ENCODE measurements at regions not wholly inside any gene's neighbourhood (a gene's known extent, or its start where the extent isn't known, plus 50 kb on each side); places are given as distances from the start of the nearest gene placed in this dataset.

DNA sequence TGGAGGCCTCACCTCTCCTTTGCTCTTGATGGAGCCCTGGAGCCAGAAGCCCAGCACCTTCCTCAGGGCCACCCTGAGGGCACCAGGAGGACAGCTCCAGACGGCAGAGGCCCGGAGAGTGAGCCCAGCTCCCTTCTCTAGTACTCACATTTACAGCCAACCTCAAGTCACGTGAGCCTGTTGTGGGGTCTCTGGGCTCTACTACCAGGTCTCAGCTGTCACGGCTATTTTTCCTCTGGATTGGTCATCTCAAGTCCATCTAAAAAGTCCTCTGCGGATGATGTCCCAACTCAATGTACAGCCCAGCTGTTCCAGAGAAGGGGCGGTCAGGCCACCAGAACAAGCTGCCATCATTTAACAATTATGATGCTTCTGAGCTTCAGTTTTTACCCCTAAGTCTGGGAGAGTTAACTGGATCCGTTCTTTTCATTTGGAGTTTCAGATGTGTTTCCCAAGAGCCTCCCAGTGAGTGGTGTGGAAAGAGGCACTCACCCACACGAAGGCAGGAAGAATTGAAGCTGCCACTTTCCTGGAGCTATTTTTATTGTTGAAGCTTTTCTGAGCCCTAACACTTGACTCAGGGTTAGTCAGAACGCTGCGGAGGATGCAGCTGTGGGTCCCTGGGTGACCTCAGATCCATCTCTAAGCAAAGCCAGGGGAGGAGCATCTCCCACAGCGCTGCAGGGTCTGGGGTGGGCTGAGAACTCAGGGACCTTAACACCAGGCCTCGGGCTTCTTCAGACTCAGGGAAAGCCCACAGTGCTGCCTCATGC is 143.5 kb upstream of the UBL3 start:
- Mint-ChIP-seq H3K36me3 (ENCODE audit: low read depth) (no peaks in the 10 kb centered on the region), H3K27me3 (no peaks in the 10 kb centered on the region), H3K9me3 (peaks cover 4% of the 10 kb centered on the region), H3K4me1 (ENCODE audit: low read depth) (no peaks in the 10 kb centered on the region), H3K4me3 (no peak overlapping the region), H3K27ac (no peak overlapping the region)
- intact Hi-C loops (cut with micrococcal nuclease): no loop called here

DNA sequence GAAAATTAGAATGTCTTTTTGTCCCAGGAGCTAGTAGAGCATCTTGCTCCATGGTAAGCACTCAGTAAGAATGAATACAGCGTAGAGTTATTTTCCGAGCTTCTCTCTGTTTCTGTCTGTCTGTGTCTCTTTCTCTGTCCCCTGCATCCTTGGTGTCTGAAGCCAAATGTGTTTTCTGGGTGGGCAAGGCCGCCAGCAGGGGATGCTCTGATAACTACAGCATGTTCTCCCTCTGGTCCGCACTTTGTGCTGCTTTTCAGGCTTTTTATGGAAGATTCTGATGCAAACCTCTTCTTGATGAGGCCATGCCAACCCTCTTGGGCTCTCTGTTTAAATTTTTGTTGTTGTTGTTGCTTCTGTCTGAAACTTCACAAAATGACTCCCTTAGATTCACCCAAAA is 142.8 kb upstream of the UBL3 start:
- no peaks in the 10 kb centered on the region for H3K4me1 Mint-ChIP-seq (ENCODE audit: low read depth)
- H3K27me3 Mint-ChIP-seq: no peaks in the 10 kb centered on the region
- intact Hi-C loops (cut with micrococcal nuclease): no loop called here
- peaks cover 11% of the 10 kb centered on the region for H3K9me3 Mint-ChIP-seq
- H3K27ac Mint-ChIP-seq: no peak overlapping the region
- no peak overlapping the region for H3K4me3 Mint-ChIP-seq
- no peaks in the 10 kb centered on the region for H3K36me3 Mint-ChIP-seq (ENCODE audit: low read depth)

DNA sequence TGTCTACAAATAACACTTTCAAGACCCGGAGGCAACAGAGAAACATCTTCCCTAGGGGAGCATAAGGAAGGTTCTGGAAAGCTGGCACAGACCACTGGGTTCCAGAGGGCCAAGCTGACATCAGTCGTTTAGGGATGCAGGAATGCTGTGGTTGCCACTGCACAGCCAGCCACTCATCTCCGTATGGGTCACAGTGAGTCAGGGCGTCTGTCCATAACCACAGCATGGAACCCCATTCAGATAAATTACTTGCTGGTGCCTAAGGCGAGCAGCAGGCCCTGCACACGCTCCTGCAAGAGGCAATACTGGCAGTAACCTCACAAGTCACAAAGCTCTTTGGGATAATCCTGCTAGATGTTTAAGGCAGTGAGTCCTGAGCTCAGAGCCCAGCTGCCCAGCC is 140.9 kb upstream of the UBL3 start:
- H3K4me1 Mint-ChIP-seq (ENCODE audit: low read depth): no peaks in the 10 kb centered on the region

DNA sequence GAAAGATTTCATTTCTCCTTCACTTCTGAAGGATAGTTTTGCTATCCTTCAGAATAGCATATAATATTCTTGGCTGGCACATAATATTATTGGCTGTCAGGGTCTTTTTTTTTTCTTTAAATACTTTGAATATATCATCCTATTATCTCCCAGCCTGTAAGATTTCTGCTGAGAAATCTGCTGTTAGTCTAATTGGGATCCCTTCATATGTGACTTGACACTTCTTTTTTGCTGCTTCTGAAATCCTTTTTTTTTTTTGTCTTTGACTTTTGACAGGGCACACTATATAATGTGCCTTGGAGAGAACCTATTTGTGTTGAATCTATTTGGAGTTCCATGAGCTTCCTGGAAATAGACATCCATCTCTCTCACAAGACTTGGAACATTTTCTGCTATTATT is 136.9 kb upstream of the UBL3 start:
- H3K4me3 Mint-ChIP-seq: no peak overlapping the region
- no peaks in the 10 kb centered on the region for H3K27me3 Mint-ChIP-seq
- no peaks in the 10 kb centered on the region for H3K4me1 Mint-ChIP-seq (ENCODE audit: low read depth)
- intact Hi-C loops (cut with micrococcal nuclease): no loop called here
- H3K9me3 Mint-ChIP-seq: peaks cover 30% of the 10 kb centered on the region
- H3K27ac Mint-ChIP-seq: no peak overlapping the region
- H3K36me3 Mint-ChIP-seq (ENCODE audit: low read depth): no peaks in the 10 kb centered on the region

More for the DNA sequence above, 140.9 kb upstream of the UBL3 start:
- Mint-ChIP-seq H3K27me3 (no peaks in the 10 kb centered on the region), H3K36me3 (ENCODE audit: low read depth) (no peaks in the 10 kb centered on the region), H3K9me3 (peaks cover 28% of the 10 kb centered on the region), H3K4me3 (no peak overlapping the region), H3K27ac (no peak overlapping the region)
- intact Hi-C loops (cut with micrococcal nuclease): no loop called here

DNA sequence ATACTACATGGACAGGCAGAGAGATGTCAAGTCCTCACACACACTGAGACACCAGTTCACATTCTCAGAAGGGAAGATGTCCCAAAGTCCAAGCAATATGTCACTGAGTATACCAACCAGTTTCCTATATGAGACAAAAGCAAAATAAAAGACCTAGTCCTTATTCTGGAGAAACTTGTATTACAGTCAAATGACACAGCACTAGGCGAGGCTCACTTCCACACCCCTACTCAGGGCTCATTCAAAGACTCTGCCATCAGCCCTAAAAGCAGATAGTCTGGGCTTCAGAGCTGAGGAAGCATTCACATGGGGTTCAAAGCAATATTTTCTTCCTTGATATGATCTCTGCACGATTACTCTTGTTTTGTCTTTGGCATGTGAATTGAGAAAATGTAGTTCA is 129.9 kb upstream of the UBL3 start:
- Mint-ChIP-seq H3K27ac (no peak overlapping the region), H3K4me1 (ENCODE audit: low read depth) (no peaks in the 10 kb centered on the region), H3K36me3 (ENCODE audit: low read depth) (no peaks in the 10 kb centered on the region), H3K4me3 (no peak overlapping the region), H3K9me3 (peaks cover 15% of the 10 kb centered on the region), H3K27me3 (peaks cover 3% of the 10 kb centered on the region)
- intact Hi-C loops (cut with micrococcal nuclease): no loop called here

DNA sequence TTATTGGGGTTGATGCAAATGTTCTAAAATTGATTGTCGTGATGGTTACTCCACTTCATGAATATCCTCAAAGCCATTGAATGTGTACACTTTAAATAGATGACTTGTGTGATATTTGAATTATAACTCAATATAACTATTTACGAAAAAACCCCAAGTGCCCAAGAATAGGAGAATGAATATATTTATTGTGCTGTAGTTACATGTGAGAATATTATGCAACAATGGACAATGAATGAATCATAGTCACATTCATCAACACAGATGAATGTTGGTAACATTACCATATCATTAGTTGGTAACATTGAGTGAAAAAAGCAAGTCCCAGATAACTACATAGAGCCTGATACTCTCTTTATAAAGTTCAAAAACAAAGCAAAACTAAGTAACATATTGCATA is 127.8 kb upstream of the UBL3 start:
- intact Hi-C loops (cut with micrococcal nuclease): no loop called here
- Mint-ChIP-seq H3K4me3 (no peak overlapping the region), H3K27me3 (peaks cover 3% of the 10 kb centered on the region), H3K4me1 (ENCODE audit: low read depth) (no peaks in the 10 kb centered on the region), H3K36me3 (ENCODE audit: low read depth) (no peaks in the 10 kb centered on the region), H3K9me3 (peaks cover 15% of the 10 kb centered on the region), H3K27ac (no peak overlapping the region)

DNA sequence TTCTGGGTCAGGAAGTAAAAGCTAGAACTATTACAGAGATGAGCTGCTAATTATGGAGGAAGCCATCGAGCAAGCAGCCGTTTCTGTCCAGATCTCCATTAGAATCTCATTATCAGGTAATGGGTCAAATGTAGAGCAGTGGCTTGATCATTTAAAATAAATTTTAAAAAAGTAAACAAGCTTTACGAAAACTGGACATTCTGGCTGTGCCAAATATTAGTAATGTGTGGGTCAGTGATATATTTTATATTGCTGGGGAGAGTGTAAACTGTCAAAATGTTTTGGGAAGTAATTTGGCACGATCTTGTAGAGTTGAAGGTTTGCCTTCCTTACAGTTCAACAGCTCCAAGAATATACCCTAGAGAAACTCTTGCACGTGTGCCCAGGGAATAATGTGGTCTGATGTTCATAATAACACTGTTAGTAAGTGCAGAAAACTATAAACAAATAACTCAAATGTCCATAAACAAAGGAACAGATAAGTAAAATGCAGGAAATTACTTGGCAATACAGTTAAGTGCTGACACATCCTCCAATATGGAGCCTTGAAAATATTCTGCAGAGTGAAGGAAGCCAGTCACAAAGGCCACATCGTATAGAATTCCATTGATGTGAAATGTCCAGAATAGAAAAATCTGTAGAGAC is 127.2 kb upstream of the UBL3 start:
- H3K4me3 Mint-ChIP-seq: no peak overlapping the region
- no peaks in the 10 kb centered on the region for H3K36me3 Mint-ChIP-seq (ENCODE audit: low read depth)
- H3K4me1 Mint-ChIP-seq (ENCODE audit: low read depth): no peaks in the 10 kb centered on the region
- H3K27ac Mint-ChIP-seq: no peak overlapping the region
- H3K9me3 Mint-ChIP-seq: peaks cover 15% of the 10 kb centered on the region
- intact Hi-C loops (cut with micrococcal nuclease): no loop called here
- peaks cover 3% of the 10 kb centered on the region for H3K27me3 Mint-ChIP-seq

DNA sequence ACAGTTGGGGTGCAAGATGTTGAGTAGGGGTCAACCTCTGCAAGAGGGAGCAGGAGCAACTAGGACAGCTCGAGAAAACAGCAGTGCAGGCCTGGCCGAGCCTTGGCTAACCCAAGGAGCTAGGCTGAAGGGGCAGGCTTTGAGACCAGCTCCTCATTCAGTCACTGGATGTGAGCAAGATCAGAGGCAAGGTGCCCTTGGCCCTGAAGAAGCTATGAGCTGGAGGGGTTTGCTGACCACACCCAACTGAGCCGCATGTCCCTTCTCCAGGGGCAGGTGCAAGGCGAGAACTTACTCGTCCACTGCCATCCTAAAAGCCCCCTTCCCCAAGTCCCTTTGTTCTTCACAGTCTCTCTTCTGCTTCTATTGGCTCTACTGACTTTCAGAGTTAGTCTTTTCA is 126.1 kb upstream of the UBL3 start:
- H3K27me3 Mint-ChIP-seq: no peaks in the 10 kb centered on the region
- H3K4me3 Mint-ChIP-seq: no peak overlapping the region
- H3K36me3 Mint-ChIP-seq (ENCODE audit: low read depth): no peaks in the 10 kb centered on the region
- no peak overlapping the region for H3K27ac Mint-ChIP-seq
- no peaks in the 10 kb centered on the region for H3K4me1 Mint-ChIP-seq (ENCODE audit: low read depth)
- H3K9me3 Mint-ChIP-seq: peaks cover 6% of the 10 kb centered on the region
- intact Hi-C loops (cut with micrococcal nuclease): no loop called here

DNA sequence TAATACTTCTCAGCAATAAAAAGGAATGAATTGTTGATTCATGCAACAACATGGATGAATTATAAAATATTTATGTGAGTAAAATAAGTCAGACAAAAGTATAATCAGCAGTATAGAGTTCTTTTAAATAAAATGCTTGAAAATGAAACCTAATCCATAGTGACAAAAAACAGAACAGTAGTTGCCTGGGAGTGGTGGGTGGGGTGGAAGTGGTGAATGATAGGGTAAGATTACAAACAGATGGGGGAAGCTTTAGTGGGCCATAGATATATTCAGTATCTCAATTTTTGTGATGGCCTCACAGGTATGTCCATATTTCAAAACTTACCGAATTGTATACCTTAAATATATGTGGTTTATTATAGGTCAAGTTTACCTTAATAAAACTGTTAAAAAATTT is 124.9 kb upstream of the UBL3 start:
- no peaks in the 10 kb centered on the region for H3K27me3 Mint-ChIP-seq
- H3K9me3 Mint-ChIP-seq: no peaks in the 10 kb centered on the region
- no peaks in the 10 kb centered on the region for H3K36me3 Mint-ChIP-seq (ENCODE audit: low read depth)
- no peak overlapping the region for H3K4me3 Mint-ChIP-seq
- no peak overlapping the region for H3K27ac Mint-ChIP-seq
- intact Hi-C loops (cut with micrococcal nuclease): no loop called here
- H3K4me1 Mint-ChIP-seq (ENCODE audit: low read depth): no peaks in the 10 kb centered on the region

DNA sequence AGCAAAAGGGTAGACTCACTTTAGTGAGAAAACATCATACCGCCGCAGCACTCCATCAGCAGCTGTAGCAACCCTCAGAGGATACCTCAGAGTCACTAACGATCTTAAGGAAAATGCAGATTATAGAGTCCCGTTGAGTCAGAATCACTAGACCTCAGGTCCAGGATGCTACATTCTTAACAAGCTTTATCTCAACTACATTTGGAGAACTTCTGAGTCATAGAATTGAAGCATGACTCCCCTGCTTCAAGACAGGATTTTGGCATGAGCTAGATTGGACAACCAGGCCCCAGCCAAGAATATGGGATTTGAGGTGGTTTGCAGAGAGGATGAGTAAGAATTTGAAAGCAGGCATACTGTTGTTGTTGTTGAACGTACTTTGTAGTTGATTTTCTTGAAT is 118.9 kb upstream of the UBL3 start:
- H3K36me3 Mint-ChIP-seq (ENCODE audit: low read depth): no peaks in the 10 kb centered on the region
- no peaks in the 10 kb centered on the region for H3K27me3 Mint-ChIP-seq
- intact Hi-C loops (cut with micrococcal nuclease): no loop called here
- H3K4me1 Mint-ChIP-seq (ENCODE audit: low read depth): no peaks in the 10 kb centered on the region
- peaks cover 16% of the 10 kb centered on the region for H3K9me3 Mint-ChIP-seq
- no peak overlapping the region for H3K4me3 Mint-ChIP-seq
- H3K27ac Mint-ChIP-seq: no peak overlapping the region

DNA sequence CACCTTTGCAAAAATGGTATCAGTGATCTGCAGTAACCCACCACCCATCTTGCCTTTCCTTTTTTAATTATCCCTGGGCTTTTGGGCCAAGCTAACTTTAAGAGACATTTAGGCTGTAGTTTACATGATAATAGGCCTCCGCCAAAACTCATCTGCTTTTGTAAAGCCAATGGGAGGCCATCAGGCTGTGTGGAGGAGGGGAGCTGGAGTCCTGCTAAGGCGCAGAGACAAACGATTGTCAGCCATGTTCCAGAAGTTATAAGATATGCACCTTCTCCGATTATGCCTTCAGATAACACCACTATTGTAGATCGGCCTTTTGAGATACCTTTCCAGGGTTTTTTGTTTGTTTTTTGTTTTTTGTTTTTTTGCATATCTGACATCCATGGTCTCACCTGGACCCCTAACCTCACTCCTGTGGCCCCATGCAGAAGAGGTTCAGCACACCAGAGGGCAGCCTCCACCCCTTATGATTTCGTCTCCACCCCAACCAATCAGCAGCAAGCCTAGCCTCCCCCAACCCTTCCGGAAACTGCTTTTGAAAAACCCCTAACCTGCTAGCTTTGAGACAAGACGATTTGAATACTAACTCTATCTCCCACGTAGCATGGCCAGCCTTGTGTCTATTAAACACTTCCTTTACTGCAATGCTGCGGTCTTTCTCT is 113.9 kb upstream of the UBL3 start:
- Mint-ChIP-seq H3K36me3 (ENCODE audit: low read depth) (no peaks in the 10 kb centered on the region), H3K4me1 (ENCODE audit: low read depth) (no peaks in the 10 kb centered on the region), H3K9me3 (peaks cover 16% of the 10 kb centered on the region), H3K27me3 (no peaks in the 10 kb centered on the region), H3K27ac (no peak overlapping the region), H3K4me3 (no peak overlapping the region)
- intact Hi-C loops (cut with micrococcal nuclease): no loop called here

DNA sequence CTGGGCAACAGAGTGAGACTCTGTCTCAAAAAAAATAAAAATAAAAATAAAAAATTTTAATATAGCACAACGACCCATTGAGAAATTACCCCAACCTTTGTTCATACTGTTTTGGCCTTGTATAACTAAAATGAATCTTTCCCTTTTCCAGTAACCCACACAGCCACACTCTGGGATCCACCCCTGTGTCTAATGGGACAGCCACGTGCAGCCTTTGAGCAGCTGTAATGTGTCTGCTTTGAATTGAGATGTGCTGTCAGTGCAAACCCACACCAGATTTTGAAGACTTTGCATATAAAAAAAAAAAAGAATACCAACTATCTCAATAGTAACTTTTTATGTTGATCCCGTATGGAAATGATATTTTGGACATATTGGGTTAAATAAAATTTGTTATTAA is 112.7 kb upstream of the UBL3 start:
- H3K27me3 Mint-ChIP-seq: no peaks in the 10 kb centered on the region
- no peaks in the 10 kb centered on the region for H3K4me1 Mint-ChIP-seq (ENCODE audit: low read depth)
- H3K36me3 Mint-ChIP-seq (ENCODE audit: low read depth): no peaks in the 10 kb centered on the region
- intact Hi-C loops (cut with micrococcal nuclease): no loop called here
- no peak overlapping the region for H3K4me3 Mint-ChIP-seq
- H3K9me3 Mint-ChIP-seq: peaks cover 5% of the 10 kb centered on the region
- no peak overlapping the region for H3K27ac Mint-ChIP-seq

DNA sequence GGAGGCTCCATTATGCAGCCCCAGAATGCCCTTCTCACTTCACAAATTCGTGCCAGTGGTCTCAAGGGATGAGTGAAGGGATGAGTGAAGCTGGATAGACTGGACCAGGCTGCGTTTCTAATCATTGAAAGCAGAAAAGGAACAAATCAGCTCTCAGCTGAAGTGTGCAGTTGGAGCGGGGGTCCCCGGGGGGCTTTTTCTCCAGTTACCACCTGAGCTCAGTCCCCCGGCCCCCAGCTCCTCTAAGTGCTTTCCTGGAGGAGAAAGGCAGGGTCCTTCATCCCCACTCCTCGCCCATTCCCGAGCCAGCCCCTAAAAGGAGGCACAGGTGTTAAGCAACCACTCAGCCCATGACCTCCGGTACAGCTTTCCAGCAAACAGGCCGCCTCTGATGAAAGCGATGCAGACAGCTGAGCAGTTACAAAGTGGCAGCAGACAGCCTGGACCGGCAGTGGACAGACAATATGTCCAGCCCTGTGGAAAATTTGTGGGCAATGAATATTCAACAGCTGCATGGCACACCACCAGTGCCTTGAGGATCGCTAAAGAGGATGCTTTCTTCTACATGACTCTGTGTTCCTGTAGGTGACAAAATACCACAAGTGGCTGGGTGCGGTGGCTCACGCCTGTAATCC is 110.7 kb upstream of the UBL3 start:
- Mint-ChIP-seq H3K27ac (no peak overlapping the region), H3K4me3 (no peak overlapping the region), H3K36me3 (ENCODE audit: low read depth) (no peaks in the 10 kb centered on the region), H3K27me3 (peaks cover 3% of the 10 kb centered on the region), H3K9me3 (no peaks in the 10 kb centered on the region), H3K4me1 (ENCODE audit: low read depth) (peaks cover 7% of the 10 kb centered on the region)
- intact Hi-C loops (cut with micrococcal nuclease): no loop called here

DNA sequence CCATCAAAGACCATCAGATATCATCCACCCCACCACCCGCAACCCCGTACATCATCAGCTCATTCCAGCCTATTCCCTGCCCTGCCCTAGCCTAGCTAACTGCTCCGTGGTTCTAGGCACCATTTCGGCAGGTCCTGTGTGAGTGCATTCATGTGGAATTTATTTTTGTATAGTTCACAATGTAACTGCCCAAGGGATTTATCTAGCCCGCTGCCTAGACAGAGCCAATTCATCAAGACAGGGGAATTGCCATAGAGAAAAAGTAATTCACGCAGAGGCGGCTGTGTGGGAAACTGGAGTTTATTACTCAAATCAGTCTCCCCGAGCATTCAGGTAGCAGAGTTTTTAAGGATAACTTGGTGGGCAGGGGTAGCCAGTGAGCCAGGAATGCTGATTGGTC is 109.2 kb upstream of the UBL3 start:
- Mint-ChIP-seq H3K27ac (no peak overlapping the region), H3K4me1 (ENCODE audit: low read depth) (peaks cover 7% of the 10 kb centered on the region), H3K4me3 (no peak overlapping the region), H3K36me3 (ENCODE audit: low read depth) (no peaks in the 10 kb centered on the region), H3K27me3 (peaks cover 4% of the 10 kb centered on the region), H3K9me3 (no peaks in the 10 kb centered on the region)
- intact Hi-C loops (cut with micrococcal nuclease): no loop called here
